ENCODE measurements at regions not wholly inside any gene's neighbourhood (a gene's known extent, or its start where the extent isn't known, plus 50 kb on each side); places are given as distances from the start of the nearest gene placed in this dataset.

GRCh38 chr2:240290432-240291336, 144.8 kb upstream of the GPC1 start:
- 94% methylated on average over 30 of the region's 30 CpGs for WGBS (ENCODE audit: insufficient coverage)
- Histone ChIP-seq H3K9me3 (ENCODE audit: control extremely low read depth in 1 of 5, control insufficient read depth in 4 of 5, insufficient read depth in 2 of 5, low read depth in 1 of 5, low read length in 4 of 5) (peaks cover 0 to 1% (median 0%) of the 10 kb centered on the region in 5 experiments), H3K4me1 (ENCODE audit: control extremely low read depth in 1 of 4, control insufficient read depth in 4 of 4, insufficient read depth in 4 of 4, low read length in 3 of 4) (no peaks in the 10 kb centered on the region), H3K4me3 (ENCODE audit: control insufficient read depth in 1 of 7, extremely low read depth in 1 of 7, insufficient read depth in 4 of 7, low read depth in 2 of 7, low read length in 6 of 7) (no peak overlapping the region), H3K36me3 (ENCODE audit: control insufficient read depth in 4 of 4, insufficient read depth in 4 of 4, low read length in 3 of 4) (no peaks in the 10 kb centered on the region), H3K27ac (ENCODE audit: insufficient read depth in 1 of 2, low read depth in 1 of 2, low read length in 2 of 2, poor library complexity in 1 of 2, severe bottlenecking in 2 of 2) (no peak overlapping the region), H3K27me3 (replicated peaks in 2 of 5; ENCODE audit: control insufficient read depth in 4 of 5, insufficient read depth in 5 of 5, low read length in 4 of 5) (peaks cover 0 to 4% (median 0%) of the 10 kb centered on the region in 5 experiments)
- POLR2A ChIA-PET = no interaction called here
- CTCF ChIA-PET = no interaction called here
- DNase-seq = no peak

- no peaks in the 10 kb centered on the region for H3K9me3 ChIP-seq (ENCODE audit: control extremely low read depth in 1 of 5, control insufficient read depth in 4 of 5, insufficient read depth in 2 of 5, low read depth in 1 of 5, low read length in 4 of 5)
- ChIA-PET POLR2A (no interaction called here), CTCF (no interaction called here)
- no peak for DNase-seq
- no peaks in the 10 kb centered on the region for H3K4me1 ChIP-seq (ENCODE audit: control extremely low read depth in 1 of 4, control insufficient read depth in 4 of 4, insufficient read depth in 4 of 4, low read length in 3 of 4)
- H3K27ac ChIP-seq (ENCODE audit: insufficient read depth in 1 of 2, low read depth in 1 of 2, low read length in 2 of 2, poor library complexity in 1 of 2, severe bottlenecking in 2 of 2) = no peak overlapping the region
- WGBS (ENCODE audit: insufficient coverage) = 94% methylated on average over 14 of the region's 16 CpGs
- H3K36me3 ChIP-seq (ENCODE audit: control insufficient read depth in 4 of 4, insufficient read depth in 4 of 4, low read length in 3 of 4) = no peaks in the 10 kb centered on the region
- H3K27me3 ChIP-seq (replicated peaks in 2 of 5; ENCODE audit: control insufficient read depth in 4 of 5, insufficient read depth in 5 of 5, low read length in 4 of 5) = peaks cover 0 to 4% (median 0%) of the 10 kb centered on the region in 5 experiments
- H3K4me3 ChIP-seq (ENCODE audit: control insufficient read depth in 1 of 7, extremely low read depth in 1 of 7, insufficient read depth in 4 of 7, low read depth in 2 of 7, low read length in 6 of 7) = no peak overlapping the region
Measured at GRCh38 chr2:240291337-240292034, 144.0 kb upstream of the GPC1 start.

- CTCF ChIA-PET = no interaction called here
- H3K27ac ChIP-seq (ENCODE audit: insufficient read depth in 1 of 2, low read depth in 1 of 2, low read length in 2 of 2, poor library complexity in 1 of 2, severe bottlenecking in 2 of 2) = no peak overlapping the region
- no peak overlapping the region for H3K4me3 ChIP-seq (ENCODE audit: control insufficient read depth in 1 of 7, extremely low read depth in 1 of 7, insufficient read depth in 4 of 7, low read depth in 2 of 7, low read length in 6 of 7)
- DNase-seq = no peak
- no peaks in the 10 kb centered on the region for H3K4me1 ChIP-seq (ENCODE audit: control extremely low read depth in 1 of 4, control insufficient read depth in 4 of 4, insufficient read depth in 4 of 4, low read length in 3 of 4)
- H3K36me3 ChIP-seq (ENCODE audit: control insufficient read depth in 4 of 4, insufficient read depth in 4 of 4, low read length in 3 of 4) = no peaks in the 10 kb centered on the region
- no peaks in the 10 kb centered on the region for H3K9me3 ChIP-seq (ENCODE audit: control extremely low read depth in 1 of 5, control insufficient read depth in 4 of 5, insufficient read depth in 2 of 5, low read depth in 1 of 5, low read length in 4 of 5)
- H3K27me3 ChIP-seq (replicated peaks in 2 of 5; ENCODE audit: control insufficient read depth in 4 of 5, insufficient read depth in 5 of 5, low read length in 4 of 5) = peaks cover 0 to 3% (median 0%) of the 10 kb centered on the region in 5 experiments
- WGBS (ENCODE audit: insufficient coverage) = 80% methylated on average over 7 of the region's 8 CpGs
- POLR2A ChIA-PET = no interaction called here
Measured at GRCh38 chr2:240292035-240292574, 143.4 kb upstream of the GPC1 start.

- ChIA-PET CTCF (no interaction called here), POLR2A (no interaction called here)
- Histone ChIP-seq H3K9me3 (ENCODE audit: control extremely low read depth in 1 of 5, control insufficient read depth in 4 of 5, insufficient read depth in 2 of 5, low read depth in 1 of 5, low read length in 4 of 5) (no peaks in the 10 kb centered on the region), H3K36me3 (ENCODE audit: control insufficient read depth in 4 of 4, insufficient read depth in 4 of 4, low read length in 3 of 4) (no peaks in the 10 kb centered on the region), H3K27ac (ENCODE audit: insufficient read depth in 1 of 2, low read depth in 1 of 2, low read length in 2 of 2, poor library complexity in 1 of 2, severe bottlenecking in 2 of 2) (no peak overlapping the region), H3K4me3 (ENCODE audit: control insufficient read depth in 1 of 7, extremely low read depth in 1 of 7, insufficient read depth in 4 of 7, low read depth in 2 of 7, low read length in 6 of 7) (no peak overlapping the region), H3K4me1 (ENCODE audit: control extremely low read depth in 1 of 4, control insufficient read depth in 4 of 4, insufficient read depth in 4 of 4, low read length in 3 of 4) (no peaks in the 10 kb centered on the region), H3K27me3 (replicated peaks in 2 of 5; ENCODE audit: control insufficient read depth in 4 of 5, insufficient read depth in 5 of 5, low read length in 4 of 5) (peaks cover 0 to 2% (median 0%) of the 10 kb centered on the region in 5 experiments)
- no peak for DNase-seq
- WGBS (ENCODE audit: insufficient coverage) = 89% methylated on average over 15 of the region's 15 CpGs
Measured at GRCh38 chr2:240292619-240293525, 142.6 kb upstream of the GPC1 start.

GRCh38 chr2:240293557-240294461, 141.7 kb upstream of the GPC1 start:
- WGBS (ENCODE audit: insufficient coverage) = 85% methylated on average over 23 of the region's 24 CpGs
- peaks cover 0 to 2% (median 0%) of the 10 kb centered on the region in 5 experiments for H3K27me3 ChIP-seq (replicated peaks in 2 of 5; ENCODE audit: control insufficient read depth in 4 of 5, insufficient read depth in 5 of 5, low read length in 4 of 5)
- H3K4me3 ChIP-seq (ENCODE audit: control insufficient read depth in 1 of 7, extremely low read depth in 1 of 7, insufficient read depth in 4 of 7, low read depth in 2 of 7, low read length in 6 of 7) = no peak overlapping the region
- no peak overlapping the region for H3K27ac ChIP-seq (ENCODE audit: insufficient read depth in 1 of 2, low read depth in 1 of 2, low read length in 2 of 2, poor library complexity in 1 of 2, severe bottlenecking in 2 of 2)
- H3K4me1 ChIP-seq (ENCODE audit: control extremely low read depth in 1 of 4, control insufficient read depth in 4 of 4, insufficient read depth in 4 of 4, low read length in 3 of 4) = no peaks in the 10 kb centered on the region
- CTCF ChIA-PET = no interaction called here
- no peak for DNase-seq
- no peaks in the 10 kb centered on the region for H3K9me3 ChIP-seq (ENCODE audit: control extremely low read depth in 1 of 5, control insufficient read depth in 4 of 5, insufficient read depth in 2 of 5, low read depth in 1 of 5, low read length in 4 of 5)
- H3K36me3 ChIP-seq (ENCODE audit: control insufficient read depth in 4 of 4, insufficient read depth in 4 of 4, low read length in 3 of 4) = no peaks in the 10 kb centered on the region
- POLR2A ChIA-PET = no interaction called here

- H3K27ac ChIP-seq (ENCODE audit: insufficient read depth in 1 of 2, low read depth in 1 of 2, low read length in 2 of 2, poor library complexity in 1 of 2, severe bottlenecking in 2 of 2) = no peak overlapping the region
- H3K36me3 ChIP-seq (ENCODE audit: control insufficient read depth in 4 of 4, insufficient read depth in 4 of 4, low read length in 3 of 4) = no peaks in the 10 kb centered on the region
- ChIA-PET POLR2A (no interaction called here), CTCF (no interaction called here)
- WGBS (ENCODE audit: insufficient coverage) = 95% methylated on average over 5 of the region's 5 CpGs
- H3K4me1 ChIP-seq (ENCODE audit: control extremely low read depth in 1 of 4, control insufficient read depth in 4 of 4, insufficient read depth in 4 of 4, low read length in 3 of 4) = no peaks in the 10 kb centered on the region
- peaks cover 0 to 2% (median 0%) of the 10 kb centered on the region in 5 experiments for H3K27me3 ChIP-seq (replicated peaks in 2 of 5; ENCODE audit: control insufficient read depth in 4 of 5, insufficient read depth in 5 of 5, low read length in 4 of 5)
- H3K9me3 ChIP-seq (ENCODE audit: control extremely low read depth in 1 of 5, control insufficient read depth in 4 of 5, insufficient read depth in 2 of 5, low read depth in 1 of 5, low read length in 4 of 5) = no peaks in the 10 kb centered on the region
- no peak for DNase-seq
- H3K4me3 ChIP-seq (ENCODE audit: control insufficient read depth in 1 of 7, extremely low read depth in 1 of 7, insufficient read depth in 4 of 7, low read depth in 2 of 7, low read length in 6 of 7) = no peak overlapping the region
Measured at GRCh38 chr2:240294514-240294913, 140.9 kb upstream of the GPC1 start.

All from common myeloid progenitor, CD34-positive (primary cell).